GM19455 (cell line): ENCODE measurements at regions not wholly inside any gene's neighbourhood (a gene's known extent, or its start where the extent isn't known, plus 50 kb on each side); places are given as distances from the start of the nearest gene placed in this dataset.

Experiments
- ATAC-seq: cut with Tn5 transposase; IDR thresholded peaks from one replicate; pipeline ENCODE4 v1.9.1; 2021; ENCODE audit not compliant: unreplicated experiment

- ATAC-seq: no peak
Measured at GRCh38 chr13:110773480-110773879, 60.0 kb downstream of the ING1 start.

GRCh38 chr13:110774051-110774450 is 60.6 kb downstream of the ING1 start:
- no peak for ATAC-seq

GRCh38 chr13:110774490-110774889 is 61.0 kb downstream of the ING1 start:
- ATAC-seq: no peak

- ATAC-seq: no peak
Measured at GRCh38 chr13:110775576-110775975, 62.1 kb downstream of the ING1 start.

GRCh38 chr13:110777251-110777820 is 63.8 kb downstream of the ING1 start:
- no peak for ATAC-seq

GRCh38 chr13:110779022-110779421 is 65.5 kb downstream of the ING1 start:
- ATAC-seq: no peak

- no peak for ATAC-seq
Measured at GRCh38 chr13:110780422-110780821, 66.9 kb downstream of the ING1 start.

- ATAC-seq: no peak
Measured at GRCh38 chr13:110782185-110782584, 68.7 kb downstream of the ING1 start.

- no peak for ATAC-seq
Measured at GRCh38 chr13:110784704-110785103, 71.2 kb downstream of the ING1 start.

- no peak for ATAC-seq
Measured at GRCh38 chr13:110788778-110789177, 75.3 kb downstream of the ING1 start.

- ATAC-seq: no peak
Measured at GRCh38 chr13:110789871-110790270, 76.4 kb downstream of the ING1 start.

GRCh38 chr13:110790371-110790770 is 76.9 kb downstream of the ING1 start:
- no peak for ATAC-seq

GRCh38 chr13:110794209-110794608 is 80.7 kb downstream of the ING1 start:
- ATAC-seq: no peak

- no peak for ATAC-seq
Measured at GRCh38 chr13:110797230-110797877, 83.9 kb downstream of the ING1 start.

- ATAC-seq: no peak
Measured at GRCh38 chr13:110798081-110798994, 84.8 kb downstream of the ING1 start.

GRCh38 chr13:110799246-110800236 is 86.0 kb downstream of the ING1 start:
- no peak for ATAC-seq

- ATAC-seq: no peak
Measured at GRCh38 chr13:110801044-110801443, 87.5 kb downstream of the ING1 start.

- no peak for ATAC-seq
Measured at GRCh38 chr13:110802260-110802659, 88.8 kb downstream of the ING1 start.

GRCh38 chr13:110806636-110807035 is 93.1 kb downstream of the ING1 start:
- no peak for ATAC-seq

- no peak for ATAC-seq
Measured at GRCh38 chr13:110807546-110807945, 94.0 kb downstream of the ING1 start.

GRCh38 chr13:110808138-110808537 is 94.6 kb downstream of the ING1 start:
- ATAC-seq: no peak
